ENCODE measurements at regions not wholly inside any gene's neighbourhood (a gene's known extent, or its start where the extent isn't known, plus 50 kb on each side); places are given as distances from the start of the nearest gene placed in this dataset.

DNA sequence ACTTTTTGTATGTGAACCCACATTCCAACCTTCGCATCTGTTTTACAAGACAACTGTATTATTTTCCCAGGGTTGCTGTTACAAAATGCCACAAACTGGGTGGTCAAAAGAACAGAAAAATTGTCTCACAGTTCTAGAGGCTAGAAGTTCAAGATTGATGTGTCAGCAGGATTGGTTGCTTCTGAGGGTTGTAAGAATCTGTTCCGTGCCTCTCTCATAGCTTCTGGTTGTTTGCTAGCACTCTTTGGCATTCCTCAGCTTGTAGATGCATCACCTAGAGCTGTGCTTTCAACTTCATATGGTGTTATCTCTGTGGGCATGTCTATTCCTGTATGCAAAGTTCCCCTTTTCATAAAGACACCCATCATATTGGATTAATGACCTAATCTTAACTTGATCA is 1067.2 kb downstream of the EPHA7 start:
- TF ChIP-seq TAF1 (IDR thresholded peaks at IDR 0.05; ENCODE audit: borderline replicate concordance, low read depth, low read length): no peak
- no peak for TF ChIP-seq POLR2AphosphoS5 (IDR thresholded peaks at IDR 0.05; ENCODE audit: low read depth, low read length)
